RKO (cell line): ENCODE measurements at regions not wholly inside any gene's neighbourhood (a gene's known extent, or its start where the extent isn't known, plus 50 kb on each side); places are given as distances from the start of the nearest gene placed in this dataset.
"Not testable (repeated sequence)": the region's sequence is repeated elsewhere in the genome, so short reads cannot be mapped to it uniquely, and the experiment has no call there.

Experiments
- DNase-seq: peaks from one replicate; pipeline ENCODE4 v3.0.0-alpha.2; 2016; ENCODE audit warnings: low spot score

- DNase-seq, result no peak
Observed at GRCh38 chr1:94769551-94769950, 50.6 kb upstream of the SLC44A3 start.

DNA sequence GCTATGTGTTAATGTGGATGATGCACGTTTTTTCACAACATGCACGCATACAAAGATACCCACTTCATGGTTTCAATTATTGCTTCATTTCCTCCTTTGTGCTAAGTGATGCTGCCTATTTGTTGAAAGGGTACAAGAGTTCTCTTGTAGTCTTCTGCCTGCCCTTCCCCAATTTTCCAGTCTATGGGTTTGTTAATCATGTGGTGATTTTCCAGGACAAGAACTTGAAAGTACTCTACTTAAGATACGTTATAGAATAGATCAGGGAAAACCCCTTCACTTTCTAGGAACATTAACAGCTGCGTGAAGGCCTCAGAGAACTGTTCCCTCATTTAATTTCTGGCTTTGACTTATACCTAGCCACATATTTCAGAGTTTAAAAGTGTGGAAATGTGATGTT, 52.1 kb upstream of the SLC44A3 start:
- no peak for DNase-seq

DNA sequence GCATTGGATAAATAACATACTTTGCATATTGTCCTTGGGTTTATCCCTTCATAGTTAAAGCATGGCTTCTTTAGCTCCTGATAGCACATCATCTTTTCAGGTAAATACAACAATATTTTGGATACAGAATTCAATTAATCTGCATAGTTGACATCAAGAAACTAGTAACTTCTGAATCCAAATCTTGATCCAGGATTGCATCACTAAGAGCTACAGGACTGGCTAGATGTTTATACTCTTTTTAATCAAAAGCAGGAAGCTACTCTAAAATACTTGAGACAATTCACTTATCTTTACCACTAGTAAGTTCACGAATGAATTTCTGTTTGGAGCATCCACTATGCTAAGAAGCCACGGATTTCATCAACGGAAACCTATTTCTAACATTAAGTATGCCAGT, 54.2 kb upstream of the SLC44A3 start:
- DNase-seq, result no peak

- no peak for DNase-seq
Observed at GRCh38 chr1:94759188-94759587, 61.0 kb upstream of the SLC44A3 start.

- no peak for DNase-seq
Observed at GRCh38 chr1:94757931-94758330, 62.2 kb upstream of the SLC44A3 start.

DNA sequence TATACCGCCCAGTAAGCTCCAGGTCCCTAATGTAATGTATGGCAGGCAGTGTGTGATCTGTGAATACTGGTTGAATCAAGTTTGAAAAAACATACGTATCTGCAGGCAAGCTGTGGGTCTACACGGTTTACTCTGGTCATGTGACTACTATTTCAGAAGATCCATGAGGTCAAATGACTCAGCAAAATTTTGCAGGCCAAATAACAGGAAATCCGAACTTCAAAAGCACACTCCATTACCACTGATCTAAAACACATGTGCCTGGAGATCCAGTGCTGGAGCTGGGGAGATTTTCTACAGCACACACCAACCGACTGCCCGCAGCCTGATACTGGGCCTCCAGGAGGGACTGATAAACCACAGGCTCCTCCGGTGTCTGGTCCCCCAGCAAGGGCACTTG, 64.5 kb upstream of the SLC44A3 start:
- no peak for DNase-seq

GRCh38 chr1:94755016-94755415, 65.1 kb upstream of the SLC44A3 start:
- DNase-seq, result not testable (repeated sequence)

GRCh38 chr1:94754570-94754969, 65.6 kb upstream of the SLC44A3 start:
- no peak for DNase-seq

DNA sequence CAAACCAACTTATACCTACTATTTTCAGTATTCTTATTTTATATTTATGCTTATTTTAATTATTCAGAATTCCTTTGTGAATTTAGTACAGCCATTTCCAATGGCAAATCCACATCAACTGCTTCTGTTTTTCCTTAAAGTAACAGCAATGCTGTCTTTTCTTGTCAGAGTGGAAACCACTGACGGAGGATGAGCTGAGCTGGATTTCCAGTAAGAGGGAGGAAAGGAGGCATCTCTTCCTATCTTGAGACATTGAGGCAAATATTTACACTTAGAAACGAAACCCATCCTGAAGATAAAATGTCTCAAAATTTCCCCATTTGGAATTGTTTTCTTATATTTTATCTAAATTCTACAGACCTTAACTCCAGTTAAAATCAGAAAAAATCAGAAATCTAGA, 66.1 kb upstream of the SLC44A3 start:
- DNase-seq, result no peak

DNA sequence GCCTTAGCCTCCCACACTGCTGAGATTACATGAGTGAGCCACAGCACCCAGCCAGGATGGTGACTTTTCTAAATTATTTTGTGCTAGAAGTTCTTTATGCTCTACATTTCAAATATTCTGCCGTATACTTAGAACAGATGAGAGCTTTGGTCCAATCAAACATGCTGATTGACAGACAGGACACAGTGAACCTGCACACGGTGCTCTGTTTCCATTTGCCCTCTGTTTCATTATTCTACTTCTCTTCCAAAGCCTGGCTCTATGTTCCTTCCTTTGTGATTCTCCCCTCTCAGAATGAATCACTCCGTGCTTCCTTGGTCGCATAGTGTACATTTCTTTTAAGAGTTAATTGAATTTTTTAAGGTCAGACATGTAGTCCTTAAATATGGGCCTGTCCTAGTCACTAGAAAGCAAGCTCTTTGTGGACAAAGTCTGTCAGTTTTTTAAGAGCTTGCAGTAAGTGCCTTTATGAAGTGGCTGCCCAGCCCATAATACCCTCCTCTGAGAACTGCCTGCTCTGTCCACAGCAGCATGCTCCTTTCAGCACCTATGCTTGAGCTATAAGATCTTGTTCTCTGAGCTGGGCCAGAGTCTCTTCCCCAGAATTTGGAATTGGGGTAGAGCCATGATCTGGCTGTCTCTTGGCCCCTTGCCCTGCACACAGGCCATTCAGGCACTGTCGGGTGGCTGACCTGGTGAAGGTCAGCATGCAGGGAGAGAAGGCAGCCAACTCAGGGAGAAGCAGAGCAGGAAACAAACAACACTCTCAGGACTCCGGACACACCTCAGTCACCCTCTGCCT, 66.8 kb upstream of the SLC44A3 start:
- DNase-seq, result no peak

GRCh38 chr1:94751483-94751882, 68.7 kb upstream of the SLC44A3 start:
- not testable (repeated sequence) for DNase-seq

- DNase-seq, result no peak
Observed at GRCh38 chr1:94746635-94747525, 73.3 kb upstream of the SLC44A3 start.

DNA sequence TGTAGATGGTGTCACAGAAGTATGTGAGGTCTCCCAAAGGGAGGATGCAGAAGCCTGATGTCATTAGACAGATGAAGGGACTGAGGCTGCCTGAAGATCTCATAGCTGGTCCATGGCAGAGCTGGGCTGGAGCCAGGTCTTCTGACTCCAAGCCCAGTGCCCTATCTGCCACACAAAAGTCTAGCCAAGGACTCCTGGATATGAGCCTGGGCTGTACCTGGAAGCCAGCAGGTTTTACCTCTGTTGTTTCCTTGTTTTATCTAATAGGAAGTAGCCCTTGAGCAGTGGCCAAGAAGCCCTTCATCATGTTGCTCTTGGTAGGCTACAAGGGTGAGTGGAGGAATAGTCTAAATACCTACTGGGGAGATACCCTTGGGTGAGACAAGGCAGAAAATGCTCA, 74.4 kb upstream of the SLC44A3 start:
- DNase-seq, result no peak

GRCh38 chr1:94743862-94744261, 76.3 kb upstream of the SLC44A3 start:
- no peak for DNase-seq

GRCh38 chr1:94741996-94742395, 78.2 kb upstream of the SLC44A3 start:
- no peak for DNase-seq

DNA sequence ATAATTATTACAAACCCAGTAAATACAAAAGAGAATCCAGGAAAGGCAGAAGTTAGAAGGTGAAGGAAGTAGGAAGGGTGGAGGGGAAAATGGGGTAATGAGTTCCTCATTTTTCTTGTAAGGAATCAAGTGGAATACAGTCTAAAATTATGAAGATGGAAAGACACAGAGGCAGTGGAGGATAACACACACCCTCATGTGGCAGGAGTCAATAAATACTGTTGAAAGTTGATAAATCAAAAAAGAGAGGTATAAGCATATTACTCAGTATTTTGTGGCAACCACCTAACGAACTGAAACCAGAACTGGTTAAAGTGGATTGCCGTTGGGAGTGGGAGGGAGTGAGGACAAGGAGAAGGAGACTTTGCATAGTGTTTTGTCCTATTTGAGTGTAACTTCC, 78.6 kb upstream of the SLC44A3 start:
- DNase-seq, result no peak

- no peak for DNase-seq
Observed at GRCh38 chr1:94739521-94740061, 80.6 kb upstream of the SLC44A3 start.

- DNase-seq, result no peak
Observed at GRCh38 chr1:94738371-94738770, 81.8 kb upstream of the SLC44A3 start.

GRCh38 chr1:94737124-94737998, 82.8 kb upstream of the SLC44A3 start:
- peak; percentile 36 for DNase-seq

GRCh38 chr1:94736549-94736948, 83.6 kb upstream of the SLC44A3 start:
- DNase-seq, result no peak

DNA sequence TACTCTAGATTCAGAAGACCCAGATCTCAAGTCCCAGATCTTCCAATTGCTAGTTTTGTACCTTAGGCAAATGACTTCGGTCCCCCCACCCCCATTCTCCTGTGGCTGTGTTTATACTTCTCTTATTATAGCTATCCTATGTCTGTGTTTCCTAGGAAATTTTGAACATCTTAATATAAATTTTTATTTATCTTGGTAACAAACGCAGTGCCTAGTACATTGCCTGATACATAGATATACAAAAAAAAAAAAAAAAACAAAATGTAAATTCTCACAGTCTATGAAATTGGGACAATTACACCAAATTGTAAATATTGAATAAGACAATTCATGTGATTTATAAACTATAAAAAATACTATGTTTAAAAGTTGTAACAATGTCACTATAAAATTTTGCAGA, 84.1 kb upstream of the SLC44A3 start:
- no peak for DNase-seq
